IPS-20b (cell line): ENCODE measurements at regions not wholly inside any gene's neighbourhood (a gene's known extent, or its start where the extent isn't known, plus 50 kb on each side); places are given as distances from the start of the nearest gene placed in this dataset.
"Not testable (repeated sequence)": the region's sequence is repeated elsewhere in the genome, so short reads cannot be mapped to it uniquely, and the experiment has no call there.

Experiments
- H3K27ac ChIP-seq: one replicate; pipeline ENCODE4 v1.5.1; 2013; ENCODE audit warnings: low read length
- H3K27me3 ChIP-seq: 2 replicates; pipeline ENCODE4 v1.6.1; 2013; ENCODE audit warnings: mild to moderate bottlenecking, low read length, inconsistent platforms; ENCODE audit not compliant: insufficient read depth
- H3K36me3 ChIP-seq: 2 replicates; pipeline ENCODE4 v1.6.1; 2013; ENCODE audit warnings: low read depth, mild to moderate bottlenecking, inconsistent platforms, low read length, moderate library complexity; ENCODE audit not compliant: insufficient read depth
- H3K4me1 ChIP-seq: 2 replicates; pipeline ENCODE4 v1.6.1; 2013; ENCODE audit warnings: mild to moderate bottlenecking, control low read depth, inconsistent platforms, low read length, moderate library complexity; ENCODE audit not compliant: insufficient read depth
- H3K4me3 ChIP-seq: 2 replicates; pipeline ENCODE4 v1.5.1; 2013; ENCODE audit warnings: mild to moderate bottlenecking, low read length, inconsistent platforms
- H3K9ac ChIP-seq: 2 replicates; pipeline ENCODE4 v1.6.1; 2013; ENCODE audit warnings: low read depth, mild to moderate bottlenecking, inconsistent platforms, low read length, moderate library complexity
- H3K9me3 ChIP-seq: 2 replicates; pipeline ENCODE4 v1.6.1; 2013; ENCODE audit warnings: mild to moderate bottlenecking, low read depth, low read length, inconsistent platforms; ENCODE audit not compliant: insufficient read depth

DNA sequence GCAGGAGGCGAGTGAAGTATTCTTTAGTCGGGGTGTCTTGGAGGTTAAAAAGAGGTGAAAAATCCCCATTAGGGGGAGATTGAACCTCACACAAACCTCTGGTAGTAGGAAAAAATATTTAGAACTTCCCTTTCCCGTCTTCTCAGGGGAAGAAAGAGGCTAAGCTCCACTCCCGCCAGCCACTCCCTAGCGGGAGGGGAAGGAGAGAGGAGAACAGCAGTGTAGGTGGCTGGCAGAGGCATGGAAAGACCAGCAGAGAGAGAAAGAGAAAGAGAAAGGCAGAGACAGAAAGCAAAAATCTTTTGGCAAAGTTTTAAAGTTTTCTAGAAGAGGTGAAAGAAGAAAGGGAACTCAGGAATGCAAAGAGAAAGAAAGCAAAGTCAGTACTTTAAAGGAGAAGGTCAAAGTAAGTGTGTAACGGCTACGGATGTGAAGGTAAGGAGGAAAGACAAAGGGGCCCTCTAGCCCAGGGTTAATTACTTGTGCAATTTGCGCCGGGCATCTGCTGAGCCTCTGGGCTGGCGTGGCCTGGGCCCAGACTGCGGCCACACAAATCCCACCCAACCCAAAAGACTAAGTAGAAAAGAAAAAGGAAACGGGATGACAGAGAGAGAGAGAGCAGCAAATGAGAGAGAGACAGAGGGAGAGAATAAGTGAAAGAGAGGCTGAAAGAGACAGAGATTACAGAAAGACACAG lies 72.3 kb upstream of the ZNF746 start:
- no peak overlapping the region for H3K27ac ChIP-seq
- 0 out of 2 replicates have a peak, but pooled peaks cover 4% of the 10 kb centered on the region for H3K36me3 ChIP-seq
- H3K27me3 ChIP-seq, result no peaks in the 10 kb centered on the region
- no peak overlapping the region for H3K4me3 ChIP-seq
- H3K9ac ChIP-seq, result no peak overlapping the region
- H3K4me1 ChIP-seq, result no peaks in the 10 kb centered on the region
- H3K9me3 ChIP-seq, result peaks cover 23% of the 10 kb centered on the region

DNA sequence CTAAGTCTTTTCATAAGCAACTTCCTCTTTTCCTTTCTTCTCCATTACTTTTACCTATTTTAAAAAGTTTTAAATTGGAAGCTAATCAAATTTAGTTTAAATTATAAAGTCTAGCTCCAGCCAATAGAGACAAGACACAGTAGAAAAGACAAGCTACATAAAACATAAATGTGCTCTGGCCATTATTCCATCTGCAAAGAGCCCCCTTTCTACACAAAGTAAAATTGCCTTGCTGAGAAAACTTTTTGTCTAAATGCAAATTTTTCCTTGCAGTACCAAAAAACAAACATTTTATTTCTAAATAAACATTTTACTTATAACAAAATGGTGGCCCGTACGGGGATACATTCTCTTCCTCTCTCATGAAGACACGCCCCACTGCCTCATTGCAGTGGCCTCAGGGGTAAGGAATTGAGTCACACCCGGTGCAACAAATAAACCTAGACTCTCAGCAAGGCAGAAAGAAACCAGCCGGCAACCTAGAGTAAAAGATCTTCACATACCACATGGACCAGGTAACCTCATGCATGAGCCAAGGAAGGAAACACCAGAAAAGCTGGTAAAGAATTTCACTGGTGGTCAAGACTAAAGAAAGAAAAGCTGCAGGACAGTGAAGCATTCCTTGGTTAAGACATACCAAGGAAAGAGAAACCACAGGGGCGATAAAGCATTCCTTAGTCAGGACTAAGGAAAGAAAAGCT lies 71.6 kb upstream of the ZNF746 start:
- H3K36me3 ChIP-seq, result 0 out of 2 replicates have a peak, but pooled peaks cover 4% of the 10 kb centered on the region
- H3K4me1 ChIP-seq, result no peaks in the 10 kb centered on the region
- H3K9me3 ChIP-seq, result peaks cover 23% of the 10 kb centered on the region
- H3K9ac ChIP-seq, result no peak overlapping the region
- H3K27ac ChIP-seq, result no peak overlapping the region
- H3K27me3 ChIP-seq, result no peaks in the 10 kb centered on the region
- H3K4me3 ChIP-seq, result no peak overlapping the region

DNA sequence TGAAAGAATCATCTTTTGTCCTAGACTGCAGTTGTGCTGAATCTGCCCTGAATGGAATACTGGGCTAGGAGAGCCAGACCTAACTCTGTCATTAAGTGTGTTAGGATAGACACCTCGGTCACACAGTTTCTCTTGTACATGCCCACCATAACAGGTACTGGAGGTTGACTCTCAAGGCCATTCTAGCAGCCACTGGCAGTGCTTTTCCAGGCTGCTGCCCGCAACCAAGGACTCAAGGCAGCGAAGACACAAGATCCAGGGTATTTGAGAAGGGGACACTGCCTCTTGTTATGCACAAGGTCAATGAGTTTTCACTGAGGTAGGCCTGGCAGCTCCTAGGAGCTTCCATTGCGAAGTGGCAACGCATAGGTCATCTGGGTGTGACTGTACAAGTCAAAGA lies 70.6 kb upstream of the ZNF746 start:
- Histone ChIP-seq H3K36me3 (0 out of 2 replicates have a peak, but pooled peaks cover 4% of the 10 kb centered on the region), H3K9me3 (peaks cover 23% of the 10 kb centered on the region), H3K4me3 (no peak overlapping the region), H3K27me3 (no peaks in the 10 kb centered on the region), H3K4me1 (no peaks in the 10 kb centered on the region), H3K9ac (no peak overlapping the region), H3K27ac (no peak overlapping the region)

DNA sequence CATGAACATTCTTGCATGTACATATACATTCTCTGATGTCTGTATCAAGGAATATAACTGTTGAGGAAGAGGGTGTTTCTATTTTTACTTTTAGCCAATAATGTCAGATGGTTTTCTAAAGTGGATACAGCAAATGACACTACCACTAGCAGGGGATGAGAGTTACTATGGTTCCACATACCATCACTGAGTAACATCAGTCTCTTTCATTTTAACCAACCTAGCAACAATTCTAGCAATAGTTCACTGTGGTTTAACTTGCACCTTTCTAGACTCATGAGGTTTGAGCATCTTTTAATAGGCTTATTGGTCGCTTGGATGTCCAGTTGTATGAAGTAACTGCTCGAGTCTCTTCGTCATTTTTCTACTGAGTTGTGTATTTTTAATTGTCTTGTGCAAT lies 68.5 kb upstream of the ZNF746 start:
- Histone ChIP-seq H3K4me1 (no peaks in the 10 kb centered on the region), H3K27me3 (no peaks in the 10 kb centered on the region), H3K9me3 (peaks cover 14% of the 10 kb centered on the region), H3K4me3 (no peak overlapping the region), H3K36me3 (0 out of 2 replicates have a peak, but pooled peaks cover 4% of the 10 kb centered on the region), H3K9ac (no peak overlapping the region), H3K27ac (no peak overlapping the region)

DNA sequence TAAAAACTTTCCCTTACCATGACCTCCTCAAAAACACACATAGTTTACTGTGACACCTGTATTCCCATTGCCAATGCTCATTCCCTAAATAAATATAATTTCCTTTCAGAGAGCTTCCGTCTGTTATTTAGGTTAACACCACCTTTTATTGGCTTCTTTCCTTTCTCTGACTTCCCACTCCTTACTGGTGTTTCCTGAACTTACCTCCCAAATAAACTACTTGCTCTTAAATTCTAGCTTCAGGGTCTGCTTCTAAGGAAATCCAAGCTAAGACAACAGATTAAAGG lies 67.4 kb upstream of the ZNF746 start:
- Histone ChIP-seq H3K36me3 (0 out of 2 replicates have a peak, but pooled peaks cover 4% of the 10 kb centered on the region), H3K9ac (no peak overlapping the region), H3K4me1 (no peaks in the 10 kb centered on the region), H3K4me3 (no peak overlapping the region), H3K9me3 (peaks cover 8% of the 10 kb centered on the region), H3K27me3 (no peaks in the 10 kb centered on the region), H3K27ac (no peak overlapping the region)

DNA sequence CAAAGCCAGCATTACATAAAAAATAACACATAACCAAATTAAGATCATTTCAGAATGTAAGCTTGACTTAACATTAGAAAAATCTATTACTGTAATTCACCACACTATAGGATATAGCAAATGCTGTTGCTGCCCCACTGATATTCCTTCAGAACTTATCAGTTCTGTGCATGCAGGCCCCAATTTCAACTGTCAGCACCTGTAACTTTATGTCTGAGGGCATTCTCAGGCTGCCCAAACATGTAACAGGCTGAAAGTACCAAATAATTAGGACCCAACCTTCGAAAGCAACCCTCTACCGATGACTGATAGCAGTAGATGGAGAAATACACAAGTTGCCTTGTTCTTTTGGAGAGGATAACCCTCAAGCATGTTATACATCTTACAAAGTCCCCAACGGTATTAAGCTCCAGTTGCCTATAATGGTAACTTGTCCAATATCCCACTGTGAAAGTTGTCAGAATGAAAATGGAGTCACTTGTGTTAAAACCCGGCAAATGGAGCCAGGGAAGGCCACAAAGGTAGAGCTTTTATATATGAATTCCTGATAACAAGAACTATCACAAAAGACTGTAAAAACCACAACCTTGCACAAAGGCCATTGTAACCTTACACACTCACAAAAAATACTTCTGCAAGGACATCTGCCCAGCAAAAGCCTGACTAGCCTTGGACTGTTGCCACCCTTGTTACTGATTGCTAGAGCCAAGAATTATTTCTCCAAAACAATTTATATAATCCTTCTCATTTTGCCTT lies 66.9 kb upstream of the ZNF746 start:
- Histone ChIP-seq H3K4me1 (no peaks in the 10 kb centered on the region), H3K27me3 (no peaks in the 10 kb centered on the region), H3K4me3 (no peak overlapping the region), H3K9ac (no peak overlapping the region), H3K9me3 (peaks cover 3% of the 10 kb centered on the region), H3K36me3 (0 out of 2 replicates have a peak, but pooled peaks cover 4% of the 10 kb centered on the region), H3K27ac (no peak overlapping the region)

DNA sequence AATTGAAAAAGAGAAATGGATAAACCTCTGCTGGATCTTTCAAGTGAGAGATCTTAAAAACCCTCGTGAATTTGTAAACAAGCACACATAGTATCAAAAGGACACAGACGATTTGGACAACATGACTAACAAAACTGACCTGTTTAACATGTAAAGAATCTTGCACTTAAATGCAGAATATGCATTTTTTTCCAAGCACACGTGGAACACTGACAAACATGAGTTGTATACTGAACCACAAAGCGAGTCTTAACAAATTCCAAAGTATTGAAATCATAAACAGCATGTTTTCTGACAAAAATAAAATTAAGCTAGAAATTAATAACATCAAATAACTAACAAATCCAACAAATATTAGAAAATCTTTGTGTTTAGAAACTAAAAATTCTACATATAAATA lies 65.0 kb upstream of the ZNF746 start:
- H3K27me3 ChIP-seq, result no peaks in the 10 kb centered on the region
- no peak overlapping the region for H3K9ac ChIP-seq
- no peak overlapping the region for H3K4me3 ChIP-seq
- H3K27ac ChIP-seq, result no peak overlapping the region
- peaks cover 15% of the 10 kb centered on the region; the same call in 1 of the 2 replicates for H3K36me3 ChIP-seq
- no peaks in the 10 kb centered on the region for H3K4me1 ChIP-seq
- H3K9me3 ChIP-seq, result no peaks in the 10 kb centered on the region

DNA sequence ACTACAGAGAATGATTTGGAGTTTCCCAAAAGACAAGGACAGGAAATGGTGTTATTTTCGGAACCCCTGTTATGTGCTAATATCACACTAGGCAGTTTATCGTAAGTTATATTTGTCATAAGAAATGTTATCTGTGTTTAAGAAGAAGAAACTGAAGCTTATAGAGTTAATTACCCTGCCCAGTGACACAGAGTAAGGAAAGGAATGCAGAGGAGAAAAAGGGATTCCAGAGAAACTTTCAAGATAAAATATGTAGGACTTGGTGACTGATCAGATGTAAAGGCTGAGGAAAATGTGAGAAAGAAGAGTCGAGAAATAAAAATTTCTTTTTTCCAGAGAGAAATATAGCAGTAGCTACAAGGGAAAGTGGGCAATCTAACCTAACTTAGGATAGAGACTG lies 63.5 kb upstream of the ZNF746 start:
- Histone ChIP-seq H3K27me3 (no peaks in the 10 kb centered on the region), H3K4me3 (no peak overlapping the region), H3K9ac (no peak overlapping the region), H3K4me1 (no peaks in the 10 kb centered on the region), H3K27ac (no peak overlapping the region), H3K36me3 (peaks cover 19% of the 10 kb centered on the region; the same call in 1 of the 2 replicates), H3K9me3 (no peaks in the 10 kb centered on the region)

DNA sequence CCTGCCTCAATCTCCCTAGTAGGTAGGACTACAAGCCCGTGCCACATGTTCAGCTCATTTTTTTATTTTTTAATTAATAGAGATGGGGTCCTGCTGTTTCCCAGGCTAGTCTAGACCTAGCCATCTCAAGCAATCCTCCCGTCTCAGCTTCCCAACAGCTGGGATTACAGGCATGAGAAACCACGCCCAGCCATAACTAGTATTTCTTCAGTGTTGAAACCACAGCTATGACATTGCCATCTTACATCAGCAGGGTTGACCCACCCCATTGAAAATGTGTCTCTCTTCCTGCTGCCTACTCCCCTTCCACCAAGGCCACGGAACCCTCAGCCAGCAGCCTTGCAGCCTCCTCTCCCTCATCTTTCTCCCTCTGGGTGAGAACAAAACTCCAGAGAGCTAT lies 62.1 kb upstream of the ZNF746 start:
- H3K9ac ChIP-seq, result no peak overlapping the region
- H3K27me3 ChIP-seq, result no peaks in the 10 kb centered on the region
- H3K27ac ChIP-seq, result no peak overlapping the region
- H3K36me3 ChIP-seq, result peaks cover 19% of the 10 kb centered on the region; the same call in 1 of the 2 replicates
- H3K4me1 ChIP-seq, result no peaks in the 10 kb centered on the region
- no peak overlapping the region for H3K4me3 ChIP-seq
- H3K9me3 ChIP-seq, result no peaks in the 10 kb centered on the region

DNA sequence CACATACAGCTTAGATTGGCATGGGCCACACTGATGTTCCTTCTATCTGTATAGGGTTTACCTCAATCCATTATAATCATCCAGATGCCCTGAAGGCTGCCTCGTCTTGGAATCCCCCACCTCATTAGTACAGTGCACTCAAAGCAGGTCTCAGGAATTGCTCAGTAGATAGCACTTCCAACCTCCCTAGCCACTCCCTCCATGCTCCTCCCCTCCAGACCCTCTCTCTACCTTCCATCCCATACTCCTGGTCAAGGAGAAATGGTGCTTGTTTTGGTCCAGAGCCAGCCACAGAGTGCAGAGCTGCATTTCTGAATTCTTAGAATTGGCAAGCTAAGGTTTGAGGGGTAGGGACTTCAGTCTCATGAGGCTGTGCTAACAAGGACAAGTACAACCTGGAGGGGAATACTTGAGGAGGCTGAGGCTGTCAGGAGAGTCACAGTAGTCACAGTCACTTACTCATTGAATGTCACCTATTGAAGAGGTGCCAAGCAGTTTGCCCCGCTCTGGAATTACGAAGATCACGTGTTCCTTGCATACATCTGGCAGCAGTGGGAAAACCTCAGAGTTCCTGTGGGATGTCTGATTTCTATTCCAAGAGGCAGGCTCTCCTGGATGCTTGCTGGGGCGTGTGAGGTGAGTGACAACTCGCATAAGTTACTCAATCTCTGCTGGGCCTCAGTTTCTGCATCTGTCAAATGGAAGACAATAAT lies 60.7 kb upstream of the ZNF746 start:
- H3K27me3 ChIP-seq, result no peaks in the 10 kb centered on the region
- peaks cover 19% of the 10 kb centered on the region; the same call in 1 of the 2 replicates for H3K36me3 ChIP-seq
- H3K27ac ChIP-seq, result no peak overlapping the region
- H3K4me1 ChIP-seq, result no peaks in the 10 kb centered on the region
- no peak overlapping the region for H3K9ac ChIP-seq
- H3K9me3 ChIP-seq, result no peaks in the 10 kb centered on the region
- H3K4me3 ChIP-seq, result no peak overlapping the region

DNA sequence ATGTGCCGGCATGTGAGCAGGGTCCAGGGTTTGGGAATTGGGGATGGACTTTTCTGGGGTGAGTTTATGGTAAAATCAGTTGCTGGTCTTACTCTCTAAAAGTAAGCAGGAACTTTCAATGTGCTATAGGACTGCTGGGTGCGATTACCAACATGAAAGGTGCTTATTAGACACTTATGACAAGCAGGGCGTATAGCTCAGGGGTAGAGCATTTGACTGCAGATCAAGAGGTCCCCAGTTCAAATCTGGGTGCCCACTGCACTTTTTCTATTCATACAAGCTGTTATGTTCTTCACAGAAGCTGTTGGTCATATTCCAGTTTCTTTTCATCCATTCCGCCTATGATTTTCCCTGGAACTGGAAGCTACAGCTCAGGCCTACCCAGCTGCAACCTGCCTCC lies 58.9 kb upstream of the ZNF746 start:
- H3K4me1 ChIP-seq, H3K27me3 ChIP-seq, H3K9me3 ChIP-seq, H3K27ac ChIP-seq, H3K4me3 ChIP-seq, H3K9ac ChIP-seq: not testable (repeated sequence)
- peaks cover 35% of the 10 kb centered on the region for H3K36me3 ChIP-seq
